HEK293 (cell line): ENCODE measurements at regions not wholly inside any gene's neighbourhood (a gene's known extent, or its start where the extent isn't known, plus 50 kb on each side); places are given as distances from the start of the nearest gene placed in this dataset.

ENCODE experiments used
- TCF7L2 ChIP-seq: IDR thresholded peaks from 2 replicates; pipeline ENCODE4 v1.6.1; 2011; ENCODE audit warnings: low read depth, mild to moderate bottlenecking, inconsistent platforms, low read length, moderate library complexity, borderline replicate concordance
- ZBTB17 ChIP-seq: fragments of 450-650 bp; formaldehyde crosslinking; IDR thresholded peaks from 2 replicates; pipeline ENCODE4 v1.5.1; 2016; ENCODE audit warnings: missing biosample characterization, missing genetic modification characterization
- ZNF132 ChIP-seq: fragments of 450-650 bp; formaldehyde crosslinking; IDR thresholded peaks from 2 replicates; pipeline ENCODE4 v1.5.1; 2017; ENCODE audit warnings: missing biosample characterization, missing genetic modification characterization, borderline replicate concordance
- ZNF292 ChIP-seq: fragments of 450-650 bp; formaldehyde crosslinking; IDR thresholded peaks from 2 replicates; pipeline ENCODE4 v1.5.1; 2016; ENCODE audit warnings: low read depth, missing biosample characterization, missing genetic modification characterization, borderline replicate concordance
- ZNF416 ChIP-seq: fragments of 450-650 bp; formaldehyde crosslinking; IDR thresholded peaks from 2 replicates; pipeline ENCODE4 v1.5.1; 2016; ENCODE audit warnings: missing biosample characterization, missing genetic modification characterization
- ZNF654 ChIP-seq: fragments of 450-650 bp; formaldehyde crosslinking; IDR thresholded peaks from 2 replicates; pipeline ENCODE4 v1.5.1; 2016; ENCODE audit warnings: low read depth, missing biosample characterization, missing genetic modification characterization
- ZNF843 ChIP-seq: fragments of 450-650 bp; formaldehyde crosslinking; IDR thresholded peaks from 2 replicates; pipeline ENCODE4 v1.5.1; 2016; ENCODE audit warnings: missing biosample characterization, missing genetic modification characterization
- TF ChIP-seq, protein P1 (sequence below): fragments of 450-650 bp; formaldehyde crosslinking; IDR thresholded peaks from 2 replicates; pipeline ENCODE4 v1.5.1; 2016; ENCODE audit warnings: missing biosample characterization, missing genetic modification characterization
- TF ChIP-seq, protein P2 (sequence below): fragments of 450-650 bp; formaldehyde crosslinking; IDR thresholded peaks from 2 replicates; pipeline ENCODE4 v1.5.1; 2016; ENCODE audit warnings: missing biosample characterization, missing genetic modification characterization

DNA sequence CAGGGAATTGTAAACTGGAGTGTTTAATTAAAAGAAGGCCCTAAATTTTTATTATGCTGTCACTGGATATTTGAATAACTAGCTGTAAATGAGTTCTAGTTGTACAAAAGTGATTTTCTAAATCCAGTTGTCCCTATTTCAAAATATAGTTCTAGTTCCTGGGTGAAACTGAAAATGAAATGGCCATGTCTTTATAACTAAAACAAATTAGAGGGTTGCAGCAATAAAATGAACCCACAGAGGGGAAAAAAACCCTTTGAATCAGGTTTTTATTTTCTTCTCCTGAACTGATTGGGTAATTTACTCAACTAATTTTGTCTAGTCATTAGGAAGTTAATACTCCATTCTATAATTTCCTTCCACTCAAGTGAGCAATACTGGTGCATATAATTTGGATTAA lies 55.6 kb upstream of the MAP4K3 start:
- TF ChIP-seq, protein P1, sequence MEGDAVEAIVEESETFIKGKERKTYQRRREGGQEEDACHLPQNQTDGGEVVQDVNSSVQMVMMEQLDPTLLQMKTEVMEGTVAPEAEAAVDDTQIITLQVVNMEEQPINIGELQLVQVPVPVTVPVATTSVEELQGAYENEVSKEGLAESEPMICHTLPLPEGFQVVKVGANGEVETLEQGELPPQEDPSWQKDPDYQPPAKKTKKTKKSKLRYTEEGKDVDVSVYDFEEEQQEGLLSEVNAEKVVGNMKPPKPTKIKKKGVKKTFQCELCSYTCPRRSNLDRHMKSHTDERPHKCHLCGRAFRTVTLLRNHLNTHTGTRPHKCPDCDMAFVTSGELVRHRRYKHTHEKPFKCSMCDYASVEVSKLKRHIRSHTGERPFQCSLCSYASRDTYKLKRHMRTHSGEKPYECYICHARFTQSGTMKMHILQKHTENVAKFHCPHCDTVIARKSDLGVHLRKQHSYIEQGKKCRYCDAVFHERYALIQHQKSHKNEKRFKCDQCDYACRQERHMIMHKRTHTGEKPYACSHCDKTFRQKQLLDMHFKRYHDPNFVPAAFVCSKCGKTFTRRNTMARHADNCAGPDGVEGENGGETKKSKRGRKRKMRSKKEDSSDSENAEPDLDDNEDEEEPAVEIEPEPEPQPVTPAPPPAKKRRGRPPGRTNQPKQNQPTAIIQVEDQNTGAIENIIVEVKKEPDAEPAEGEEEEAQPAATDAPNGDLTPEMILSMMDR: no peak
- TF ChIP-seq ZNF654 (tag by site-specific recombination) (no peak), ZNF416 (tag by site-specific recombination) (no peak), ZNF292 (tag by site-specific recombination) (no peak), ZNF132 (tag by site-specific recombination) (no peak), TCF7L2 (no peak), ZNF843 (no peak), ZBTB17 (tag by site-specific recombination) (no peak)
- TF ChIP-seq, protein P2, sequence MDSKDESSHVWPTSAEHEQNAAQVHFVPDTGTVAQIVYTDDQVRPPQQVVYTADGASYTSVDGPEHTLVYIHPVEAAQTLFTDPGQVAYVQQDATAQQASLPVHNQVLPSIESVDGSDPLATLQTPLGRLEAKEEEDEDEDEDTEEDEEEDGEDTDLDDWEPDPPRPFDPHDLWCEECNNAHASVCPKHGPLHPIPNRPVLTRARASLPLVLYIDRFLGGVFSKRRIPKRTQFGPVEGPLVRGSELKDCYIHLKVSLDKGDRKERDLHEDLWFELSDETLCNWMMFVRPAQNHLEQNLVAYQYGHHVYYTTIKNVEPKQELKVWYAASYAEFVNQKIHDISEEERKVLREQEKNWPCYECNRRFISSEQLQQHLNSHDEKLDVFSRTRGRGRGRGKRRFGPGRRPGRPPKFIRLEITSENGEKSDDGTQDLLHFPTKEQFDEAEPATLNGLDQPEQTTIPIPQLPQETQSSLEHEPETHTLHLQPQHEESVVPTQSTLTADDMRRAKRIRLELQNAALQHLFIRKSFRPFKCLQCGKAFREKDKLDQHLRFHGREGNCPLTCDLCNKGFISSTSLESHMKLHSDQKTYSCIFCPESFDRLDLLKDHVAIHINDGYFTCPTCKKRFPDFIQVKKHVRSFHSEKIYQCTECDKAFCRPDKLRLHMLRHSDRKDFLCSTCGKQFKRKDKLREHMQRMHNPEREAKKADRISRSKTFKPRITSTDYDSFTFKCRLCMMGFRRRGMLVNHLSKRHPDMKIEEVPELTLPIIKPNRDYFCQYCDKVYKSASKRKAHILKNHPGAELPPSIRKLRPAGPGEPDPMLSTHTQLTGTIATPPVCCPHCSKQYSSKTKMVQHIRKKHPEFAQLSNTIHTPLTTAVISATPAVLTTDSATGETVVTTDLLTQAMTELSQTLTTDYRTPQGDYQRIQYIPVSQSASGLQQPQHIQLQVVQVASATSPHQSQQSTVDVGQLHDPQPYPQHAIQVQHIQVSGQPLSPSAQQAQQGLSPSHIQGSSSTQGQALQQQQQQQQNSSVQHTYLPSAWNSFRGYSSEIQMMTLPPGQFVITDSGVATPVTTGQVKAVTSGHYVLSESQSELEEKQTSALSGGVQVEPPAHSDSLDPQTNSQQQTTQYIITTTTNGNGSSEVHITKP: no peak
